ENCODE measurements at regions not wholly inside any gene's neighbourhood (a gene's known extent, or its start where the extent isn't known, plus 50 kb on each side); places are given as distances from the start of the nearest gene placed in this dataset.

GRCh38 chr1:169047074-169047473 lies 59.4 kb upstream of the ATP1B1 start:
- Histone ChIP-seq H3K36me3 (replicated peaks in 1 of 2; ENCODE audit: control insufficient read depth in 1 of 2, insufficient read depth in 2 of 2, low read length in 2 of 2) (no peaks in the 10 kb centered on the region), H3K4me1 (ENCODE audit: insufficient read depth, low read length) (peaks cover 10% of the 10 kb centered on the region; the same call in 1 of the 2 replicates), H3K27me3 (ENCODE audit: control insufficient read depth in 1 of 2, insufficient read depth in 2 of 2, low read length in 2 of 2) (peaks cover 0 to 8% of the 10 kb centered on the region in 2 experiments; a peak in 1 of 5 replicates), H3K9ac (ENCODE audit: insufficient read depth, low read depth, low read length) (no peak overlapping the region), H3K4me3 (replicated peaks in 1 of 3; ENCODE audit: insufficient read depth in 1 of 3, low read depth in 2 of 3, low read length in 3 of 3) (no peak overlapping the region), H3K79me2 (ENCODE audit: insufficient read depth, low read length) (no peaks in the 10 kb centered on the region), H2AFZ (ENCODE audit: low read length) (no peak overlapping the region), H4K20me1 (ENCODE audit: insufficient read depth, low read length) (no peaks in the 10 kb centered on the region), H3K4me2 (ENCODE audit: low read depth, low read length) (no peak overlapping the region), H3K9me3 (ENCODE audit: low read length) (no peaks in the 10 kb centered on the region), H3K27ac (ENCODE audit: extremely low read length, insufficient read depth, low read length) (no peak overlapping the region)
- ATAC-seq (no peak), FAIRE-seq (no peak), DNase-seq (ENCODE audit: low spot score) (no peak)
- intact Hi-C loops (cut with micrococcal nuclease; ENCODE audit: unreplicated experiment): no loop called here
- ChIA-PET CTCF (ENCODE audit: low intra/inter-chr PET ratio, low total read pairs) (no interaction called here), POLR2A (interaction anchor here (0.7 kb wide), 1 partner anchor 13 kb away, joined by 3 read pairs; no protein-coding TSS in a partner anchor)
- in situ Hi-C loops (cut with HindIII; ENCODE audit: extremely low pct_ligation_motif_present, low pct_unique_long_range_greater_than_20kb): no loop called here
- 0% methylated on average over 1 of the region's 1 CpG for WGBS (ENCODE audit: low lambda C conversion rate)
- no TSS peak for BruUV-seq (replicated peaks)
- TF ChIP-seq ZNF180 (CRISPR knock-in tag; IDR thresholded peaks at IDR 0.05; ENCODE audit: borderline replicate concordance, low read depth) (no peak), ZNF281 (CRISPR knock-in tag; IDR thresholded peaks at IDR 0.05; ENCODE audit: borderline replicate concordance) (no peak), GLMP (CRISPR knock-in tag; IDR thresholded peaks at IDR 0.05; ENCODE audit: borderline replicate concordance) (no peak), MLXIP (CRISPR knock-in tag; IDR thresholded peaks at IDR 0.05; ENCODE audit: borderline replicate concordance) (no peak), NCOR1 (IDR thresholded peaks at IDR 0.05; ENCODE audit: borderline replicate concordance, low read length) (no peak), HDAC6 (IDR thresholded peaks at IDR 0.05; ENCODE audit: low read depth, low read length) (no peak), TEF (CRISPR knock-in tag; IDR thresholded peaks at IDR 0.05) (no peak), SNAPC4 (CRISPR knock-in tag; IDR thresholded peaks at IDR 0.05) (no peak), ZNF12 (CRISPR knock-in tag; IDR thresholded peaks at IDR 0.05) (no peak), ARID2 (CRISPR knock-in tag; IDR thresholded peaks at IDR 0.05; ENCODE audit: borderline replicate concordance) (no peak), ZNF550 (CRISPR knock-in tag; IDR thresholded peaks at IDR 0.05; ENCODE audit: borderline replicate concordance) (no peak)
